IgD-negative memory B cell (primary cell): ENCODE measurements at regions not wholly inside any gene's neighbourhood (a gene's known extent, or its start where the extent isn't known, plus 50 kb on each side); places are given as distances from the start of the nearest gene placed in this dataset.
"Not testable (repeated sequence)": the region's sequence is repeated elsewhere in the genome, so short reads cannot be mapped to it uniquely, and the experiment has no call there.

Experiments
- H3K27ac Mint-ChIP-seq, 3 donors: one replicate each; pipeline ENCODE4 v1.8.0; 2020 to 2022; ENCODE audit warnings: mild to moderate bottlenecking in 3 of 3, mixed read lengths in 3 of 3, moderate library complexity in 1 of 3
- H3K27me3 Mint-ChIP-seq: one replicate; pipeline ENCODE4 v1.8.0; 2021; ENCODE audit warnings: mixed read lengths
- H3K36me3 Mint-ChIP-seq: one replicate; pipeline ENCODE4 v1.8.0; 2020; ENCODE audit warnings: mild to moderate bottlenecking, mixed read lengths
- H3K4me1 Mint-ChIP-seq, 3 donors: one replicate each; pipeline ENCODE4 v1.8.0; 2020 to 2022; ENCODE audit warnings: mixed read lengths in 3 of 3, mild to moderate bottlenecking in 1 of 3
- H3K4me3 Mint-ChIP-seq, 4 donors: one replicate each; pipeline ENCODE4 v1.8.0; 2020 to 2022; ENCODE audit warnings: mild to moderate bottlenecking in 4 of 4, mixed read lengths in 4 of 4, moderate library complexity in 3 of 4
- H3K9me3 Mint-ChIP-seq, 3 donors: one replicate each; pipeline ENCODE4 v1.8.0; 2020 to 2021; ENCODE audit warnings: mixed read lengths in 3 of 3, mild to moderate bottlenecking in 1 of 3

GRCh38 chr7:109479388-109479787, 909.7 kb downstream of the DNAJB9 start:
- Mint-ChIP-seq H3K4me1 (peaks cover 0 to 2% (median 0%) of the 10 kb centered on the region in 3 donors), H3K4me3 (no peak overlapping the region), H3K27me3 (no peaks in the 10 kb centered on the region), H3K9me3 (no peaks in the 10 kb centered on the region), H3K27ac (no peak overlapping the region), H3K36me3 (no peaks in the 10 kb centered on the region)

GRCh38 chr7:109490607-109491006, 920.9 kb downstream of the DNAJB9 start:
- not testable (repeated sequence) for H3K27ac Mint-ChIP-seq, H3K36me3 Mint-ChIP-seq, H3K4me3 Mint-ChIP-seq, H3K27me3 Mint-ChIP-seq, H3K4me1 Mint-ChIP-seq, H3K9me3 Mint-ChIP-seq

GRCh38 chr7:109497053-109497452, 927.4 kb downstream of the DNAJB9 start:
- Mint-ChIP-seq H3K27ac (no peak overlapping the region), H3K27me3 (no peaks in the 10 kb centered on the region), H3K4me1 (no peaks in the 10 kb centered on the region), H3K36me3 (peaks cover 1% of the 10 kb centered on the region), H3K9me3 (peaks cover 1 to 20% (median 3%) of the 10 kb centered on the region in 3 donors), H3K4me3 (no peak overlapping the region)

- Mint-ChIP-seq H3K27me3 (no peaks in the 10 kb centered on the region), H3K36me3 (peaks cover 1% of the 10 kb centered on the region), H3K4me3 (no peak overlapping the region), H3K9me3 (peaks cover 1 to 20% (median 3%) of the 10 kb centered on the region in 3 donors), H3K4me1 (no peaks in the 10 kb centered on the region), H3K27ac (no peak overlapping the region)
These were observed 928.5 kb downstream of the DNAJB9 start for GRCh38 chr7:109498131-109498530.

- peaks cover 0 to 16% (median 1%) of the 10 kb centered on the region in 3 donors for H3K9me3 Mint-ChIP-seq
- no peak overlapping the region for H3K4me3 Mint-ChIP-seq
- no peak overlapping the region for H3K27ac Mint-ChIP-seq
- no peaks in the 10 kb centered on the region for H3K4me1 Mint-ChIP-seq
- H3K36me3 Mint-ChIP-seq = peaks cover 1% of the 10 kb centered on the region
- no peaks in the 10 kb centered on the region for H3K27me3 Mint-ChIP-seq
These were observed 933.7 kb downstream of the DNAJB9 start for GRCh38 chr7:109503421-109503820.

GRCh38 chr7:109522585-109522984, 952.9 kb downstream of the DNAJB9 start:
- no peak overlapping the region for H3K27ac Mint-ChIP-seq
- no peaks in the 10 kb centered on the region for H3K4me1 Mint-ChIP-seq
- peaks cover 0 to 2% (median 2%) of the 10 kb centered on the region in 3 donors for H3K9me3 Mint-ChIP-seq
- peaks cover 1% of the 10 kb centered on the region for H3K27me3 Mint-ChIP-seq
- H3K36me3 Mint-ChIP-seq = no peaks in the 10 kb centered on the region
- no peak overlapping the region for H3K4me3 Mint-ChIP-seq

GRCh38 chr7:109527833-109528232, 958.2 kb downstream of the DNAJB9 start:
- peaks cover 0 to 5% (median 0%) of the 10 kb centered on the region in 3 donors for H3K9me3 Mint-ChIP-seq
- no peaks in the 10 kb centered on the region for H3K4me1 Mint-ChIP-seq
- H3K27ac Mint-ChIP-seq = no peak overlapping the region
- H3K4me3 Mint-ChIP-seq = no peak overlapping the region
- H3K27me3 Mint-ChIP-seq = no peaks in the 10 kb centered on the region
- no peaks in the 10 kb centered on the region for H3K36me3 Mint-ChIP-seq

GRCh38 chr7:109529712-109530111, 960.0 kb downstream of the DNAJB9 start:
- no peaks in the 10 kb centered on the region for H3K27me3 Mint-ChIP-seq
- H3K36me3 Mint-ChIP-seq = no peaks in the 10 kb centered on the region
- H3K4me3 Mint-ChIP-seq = no peak overlapping the region
- no peaks in the 10 kb centered on the region for H3K4me1 Mint-ChIP-seq
- peaks cover 0 to 5% (median 0%) of the 10 kb centered on the region in 3 donors for H3K9me3 Mint-ChIP-seq
- H3K27ac Mint-ChIP-seq = no peak overlapping the region

- peaks cover 0 to 3% (median 0%) of the 10 kb centered on the region in 3 donors for H3K9me3 Mint-ChIP-seq
These were observed 962.8 kb downstream of the DNAJB9 start for GRCh38 chr7:109532262-109532992.

GRCh38 chr7:109545686-109546085, 976.0 kb downstream of the DNAJB9 start:
- Mint-ChIP-seq H3K27me3 (no peaks in the 10 kb centered on the region), H3K36me3 (no peaks in the 10 kb centered on the region), H3K4me3 (no peak overlapping the region), H3K4me1 (no peaks in the 10 kb centered on the region), H3K9me3 (peaks cover 2 to 4% (median 4%) of the 10 kb centered on the region in 3 donors), H3K27ac (no peak overlapping the region)

More at GRCh38 chr7:109532262-109532992, 962.8 kb downstream of the DNAJB9 start:
- H3K4me3 Mint-ChIP-seq = no peak overlapping the region
- no peaks in the 10 kb centered on the region for H3K36me3 Mint-ChIP-seq
- no peaks in the 10 kb centered on the region for H3K4me1 Mint-ChIP-seq
- H3K27ac Mint-ChIP-seq = no peak overlapping the region
- no peaks in the 10 kb centered on the region for H3K27me3 Mint-ChIP-seq

- Mint-ChIP-seq H3K4me1 (no peaks in the 10 kb centered on the region), H3K9me3 (peaks cover 0 to 6% (median 0%) of the 10 kb centered on the region in 3 donors), H3K36me3 (no peaks in the 10 kb centered on the region), H3K27me3 (no peaks in the 10 kb centered on the region), H3K27ac (no peak overlapping the region), H3K4me3 (no peak overlapping the region)
These were observed 980.0 kb downstream of the DNAJB9 start for GRCh38 chr7:109549471-109550193.

- H3K4me3 Mint-ChIP-seq = no peak overlapping the region
- no peaks in the 10 kb centered on the region for H3K4me1 Mint-ChIP-seq
- H3K27ac Mint-ChIP-seq = no peak overlapping the region
- H3K27me3 Mint-ChIP-seq = no peaks in the 10 kb centered on the region
- H3K36me3 Mint-ChIP-seq = no peaks in the 10 kb centered on the region
- peaks cover 0 to 13% (median 0%) of the 10 kb centered on the region in 3 donors for H3K9me3 Mint-ChIP-seq
These were observed 982.3 kb downstream of the DNAJB9 start for GRCh38 chr7:109552017-109552416.

- Mint-ChIP-seq H3K36me3 (peaks cover 1% of the 10 kb centered on the region), H3K27ac (no peak overlapping the region), H3K4me3 (no peak overlapping the region), H3K4me1 (no peaks in the 10 kb centered on the region), H3K9me3 (peaks cover 0 to 6% (median 3%) of the 10 kb centered on the region in 3 donors), H3K27me3 (no peaks in the 10 kb centered on the region)
These were observed 1007.6 kb downstream of the DNAJB9 start for GRCh38 chr7:109577265-109577664.

GRCh38 chr7:109579901-109580300, 1010.2 kb downstream of the DNAJB9 start:
- H3K4me1 Mint-ChIP-seq = no peaks in the 10 kb centered on the region
- peaks cover under 1 to 7% (median 5%) of the 10 kb centered on the region in 3 donors for H3K9me3 Mint-ChIP-seq
- H3K27ac Mint-ChIP-seq = no peak overlapping the region
- no peak overlapping the region for H3K4me3 Mint-ChIP-seq
- peaks cover 1% of the 10 kb centered on the region for H3K36me3 Mint-ChIP-seq
- no peaks in the 10 kb centered on the region for H3K27me3 Mint-ChIP-seq

- H3K4me3 Mint-ChIP-seq = no peak overlapping the region
- no peak overlapping the region for H3K27ac Mint-ChIP-seq
- H3K9me3 Mint-ChIP-seq = peaks cover 5 to 16% (median 5%) of the 10 kb centered on the region in 3 donors
- H3K27me3 Mint-ChIP-seq = no peaks in the 10 kb centered on the region
- H3K4me1 Mint-ChIP-seq = no peaks in the 10 kb centered on the region
- peaks cover 1% of the 10 kb centered on the region for H3K36me3 Mint-ChIP-seq
These were observed 1012.5 kb downstream of the DNAJB9 start for GRCh38 chr7:109582211-109582610.

- not testable (repeated sequence) for H3K4me3 Mint-ChIP-seq, H3K27ac Mint-ChIP-seq, H3K4me1 Mint-ChIP-seq, H3K36me3 Mint-ChIP-seq, H3K27me3 Mint-ChIP-seq, H3K9me3 Mint-ChIP-seq
These were observed 1027.3 kb downstream of the DNAJB9 start for GRCh38 chr7:109596948-109597347.
